GM19240 (cell line): ENCODE measurements at regions not wholly inside any gene's neighbourhood (a gene's known extent, or its start where the extent isn't known, plus 50 kb on each side); places are given as distances from the start of the nearest gene placed in this dataset.
A peak's percentile ranks its signal among the peaks of the same experiment; 100 is the strongest.

ENCODE experiments used
- DNase-seq: peaks from one replicate; pipeline ENCODE4 v3.0.0; 2011; ENCODE audit warnings: low spot score; ENCODE audit not compliant: insufficient read length

DNA sequence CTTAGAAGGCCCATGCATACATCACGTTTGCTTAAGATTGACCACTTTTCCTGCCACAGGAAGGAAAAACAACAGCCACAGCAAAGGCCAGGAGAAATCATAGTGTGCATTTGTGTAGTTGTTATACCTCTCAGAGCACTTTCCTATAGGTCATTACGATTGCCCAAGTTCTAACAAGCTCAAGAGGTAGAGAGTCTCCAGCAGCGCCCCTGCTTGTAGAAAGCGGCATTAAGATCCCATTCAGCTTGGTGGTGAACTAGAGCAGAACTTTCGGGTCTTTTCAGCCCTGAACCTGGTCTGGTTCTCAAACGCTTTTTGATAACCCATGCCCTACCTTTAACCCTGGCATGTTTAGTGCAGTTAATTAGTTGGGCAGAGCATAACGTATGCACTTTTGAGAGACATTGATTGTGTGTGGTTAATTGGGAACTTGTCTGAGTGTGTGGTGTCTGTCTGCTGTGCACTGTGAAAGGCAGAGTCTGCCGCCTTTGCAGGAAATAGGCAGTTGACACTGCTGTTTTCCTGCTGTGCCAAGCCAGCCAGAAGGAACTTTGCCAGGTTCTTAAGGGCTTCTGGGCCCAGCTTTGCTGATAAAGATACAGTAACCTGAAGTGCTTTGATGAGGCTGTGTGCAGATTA lies 109.9 kb upstream of the CLMP start:
- no peak for DNase-seq

DNA sequence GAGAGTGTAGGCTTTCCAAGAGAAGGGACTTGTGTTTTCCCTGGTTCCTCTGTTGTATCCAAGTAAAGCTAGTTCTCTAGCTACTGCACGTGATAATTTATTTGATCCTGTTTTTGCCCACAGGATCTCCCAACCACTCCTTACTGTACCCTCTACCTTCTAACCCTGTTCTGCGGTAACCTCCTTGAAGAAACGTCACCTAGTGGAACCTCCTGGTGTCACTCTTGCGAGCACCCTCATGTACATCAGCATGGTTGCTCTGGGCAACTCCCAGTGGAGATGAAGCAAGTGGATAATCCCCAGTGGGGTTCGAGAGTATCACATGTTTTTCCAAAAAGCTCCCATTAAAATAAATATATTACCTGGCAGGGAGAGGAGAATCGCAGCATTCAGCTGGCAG lies 108.9 kb upstream of the CLMP start:
- DNase-seq: no peak

DNA sequence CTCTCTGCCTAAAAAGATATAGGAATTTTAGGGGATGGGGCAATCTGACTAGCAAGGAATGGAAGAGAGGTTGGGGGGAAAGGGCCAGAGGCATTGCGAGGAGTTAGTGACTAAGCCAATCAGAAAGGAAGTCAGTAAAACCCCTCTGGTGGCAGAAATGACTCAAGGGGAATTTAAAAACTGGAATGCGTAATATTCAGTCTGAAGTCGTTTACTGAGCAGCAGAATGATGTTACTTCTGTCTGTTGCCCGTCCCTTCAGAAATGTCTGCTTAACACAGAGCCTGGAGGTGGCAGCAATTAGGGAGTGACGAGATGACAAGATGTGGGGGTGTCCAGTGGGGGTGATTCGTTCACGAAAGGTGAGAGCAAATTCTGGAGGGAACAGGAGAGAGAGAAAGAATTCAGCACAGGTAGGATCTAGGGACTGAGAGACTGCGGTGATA lies 107.7 kb upstream of the CLMP start:
- DNase-seq: no peak

DNA sequence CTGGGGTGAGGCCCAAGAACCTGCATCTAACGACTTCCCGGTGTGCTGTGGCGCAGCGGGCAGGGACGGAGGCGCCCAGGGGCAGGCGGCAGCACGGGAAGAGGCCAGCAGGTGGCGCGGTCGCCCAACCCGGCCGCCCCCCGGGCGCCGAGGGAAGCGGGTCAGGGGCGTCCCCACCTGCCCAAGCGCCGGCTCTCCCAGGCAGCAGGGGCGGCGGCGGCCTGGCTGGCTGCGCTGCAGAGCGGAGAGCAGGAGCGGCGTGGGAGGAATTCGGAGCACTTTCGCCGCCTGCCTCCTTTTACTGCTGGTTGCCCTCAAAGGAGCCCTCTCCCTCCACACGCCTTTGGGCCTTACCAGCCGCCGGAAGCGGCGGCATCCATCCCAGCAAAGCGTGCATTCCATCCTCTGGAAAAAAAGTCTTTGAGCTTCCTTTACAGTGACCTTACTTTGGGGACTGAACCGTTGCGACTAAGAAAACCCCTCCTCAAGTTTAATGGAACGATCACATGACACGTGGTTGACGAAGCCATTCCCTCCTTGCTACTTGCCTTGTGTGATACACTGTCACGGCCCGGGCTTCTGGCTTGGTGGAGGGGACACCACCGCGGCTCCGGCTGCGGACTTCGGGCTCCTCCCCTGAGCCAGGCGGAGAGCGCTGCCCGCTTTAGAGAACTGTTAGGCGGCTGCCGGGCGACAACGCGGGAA lies 106.8 kb upstream of the CLMP start:
- peak; percentile 58 for DNase-seq

DNA sequence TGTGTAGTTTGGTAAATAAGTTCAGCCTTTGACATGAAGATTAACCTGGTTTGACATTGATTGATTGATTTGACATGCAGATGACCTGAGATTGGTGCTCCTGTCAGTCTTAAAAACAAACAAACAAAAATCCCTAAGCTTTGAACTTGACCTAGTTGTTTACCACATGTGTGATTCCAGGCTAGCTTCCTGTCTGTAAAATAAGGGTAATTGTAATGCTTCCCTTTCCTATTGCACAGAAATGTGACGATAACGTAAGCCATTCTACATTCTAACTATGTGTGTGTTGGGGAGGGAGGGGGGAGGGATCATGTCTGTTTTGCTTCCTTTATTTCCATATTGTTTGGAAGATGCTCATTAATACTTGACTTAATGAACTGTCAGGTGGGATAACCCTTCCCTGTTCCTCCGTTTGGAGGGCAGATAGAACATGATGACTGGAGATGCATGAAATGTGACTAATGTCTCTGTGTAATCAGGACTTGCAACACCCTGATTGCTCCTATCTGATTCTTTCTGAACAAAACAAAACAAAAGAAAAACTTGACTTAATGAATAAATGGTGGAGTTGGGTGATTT lies 106.1 kb upstream of the CLMP start:
- DNase-seq: no peak

DNA sequence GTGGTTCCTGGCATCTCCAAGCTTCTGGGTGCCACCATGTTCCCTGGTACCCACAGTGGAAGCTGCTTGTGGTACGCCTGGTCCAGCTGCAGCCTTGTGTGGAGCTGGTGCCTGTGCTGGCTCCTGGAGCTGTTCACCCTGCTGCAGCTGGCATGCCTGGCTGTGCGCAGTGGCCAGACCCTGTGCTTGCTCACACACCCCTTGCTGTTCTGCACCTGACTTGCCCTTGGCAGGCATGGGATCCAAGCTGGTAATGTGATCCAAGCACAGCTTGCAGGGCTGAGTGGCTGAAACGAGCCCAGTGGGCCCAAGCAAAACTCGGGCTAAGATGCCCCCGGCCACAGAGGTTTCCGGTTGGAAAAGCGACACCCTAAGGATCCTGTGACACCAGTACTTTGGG lies 104.7 kb upstream of the CLMP start:
- DNase-seq: no peak

DNA sequence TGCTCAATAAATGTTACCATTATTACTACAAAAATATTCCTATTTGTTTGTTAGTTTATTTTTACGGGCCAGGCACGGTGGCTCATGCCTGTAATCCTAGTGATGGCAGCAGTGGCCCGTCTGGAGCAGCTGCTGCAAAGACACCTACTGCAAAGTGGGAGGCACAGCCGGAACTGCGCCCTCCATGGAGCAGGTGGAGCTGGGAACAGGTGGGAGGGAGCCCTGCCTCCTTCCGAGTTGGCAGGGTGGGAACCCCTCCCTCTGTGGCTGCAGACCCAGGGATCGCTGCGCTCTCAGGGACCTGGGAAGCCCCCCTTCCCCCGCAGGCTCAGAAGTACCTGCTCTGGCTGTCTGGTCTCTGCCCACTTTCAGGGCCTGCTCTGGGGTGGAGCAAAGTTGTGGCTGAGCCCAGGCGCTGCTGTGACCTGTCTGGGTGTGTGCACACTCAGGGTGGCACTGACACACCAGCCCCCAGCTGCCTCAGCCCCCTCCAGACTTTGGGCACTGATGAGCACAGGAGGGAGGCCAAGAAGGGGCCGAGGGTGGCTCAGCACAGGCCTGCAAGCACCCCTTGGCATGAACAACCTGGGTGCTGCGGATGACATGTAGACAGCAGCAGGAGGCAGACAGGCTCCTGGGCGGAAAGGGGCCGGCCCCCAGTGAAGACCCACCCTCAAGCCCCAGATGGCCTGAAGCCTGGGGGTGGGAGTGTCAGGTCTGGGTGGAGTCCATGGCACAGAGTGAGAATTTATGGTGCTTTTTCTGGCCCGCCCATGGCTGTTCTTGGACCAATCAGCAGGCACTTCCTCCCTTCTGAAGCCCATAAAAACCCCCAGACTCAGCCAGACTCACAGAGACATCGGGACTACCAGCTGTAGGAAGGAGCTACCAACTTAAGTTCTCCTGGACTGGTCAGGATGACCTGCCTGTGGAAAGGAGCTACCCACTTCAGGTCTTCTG lies 103.7 kb upstream of the CLMP start:
- DNase-seq: no peak

DNA sequence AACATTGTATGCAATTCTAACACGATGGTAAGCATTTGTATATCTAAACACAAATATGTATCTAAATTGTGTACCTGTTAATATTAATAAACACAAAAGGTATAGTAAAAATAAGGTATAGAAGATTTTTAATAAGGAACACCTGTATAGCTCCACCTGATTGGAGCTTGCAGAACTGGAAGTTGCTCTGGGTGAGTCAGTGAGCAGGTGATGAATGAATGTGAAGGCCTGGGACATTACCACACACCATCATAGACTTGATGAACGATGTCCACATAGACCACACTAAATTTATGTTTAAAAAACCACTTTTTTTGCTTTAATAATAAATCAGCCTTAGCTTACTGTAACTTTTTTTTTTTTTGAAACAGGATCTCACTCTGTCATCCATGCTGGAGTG lies 97.6 kb upstream of the CLMP start:
- DNase-seq: no peak

DNA sequence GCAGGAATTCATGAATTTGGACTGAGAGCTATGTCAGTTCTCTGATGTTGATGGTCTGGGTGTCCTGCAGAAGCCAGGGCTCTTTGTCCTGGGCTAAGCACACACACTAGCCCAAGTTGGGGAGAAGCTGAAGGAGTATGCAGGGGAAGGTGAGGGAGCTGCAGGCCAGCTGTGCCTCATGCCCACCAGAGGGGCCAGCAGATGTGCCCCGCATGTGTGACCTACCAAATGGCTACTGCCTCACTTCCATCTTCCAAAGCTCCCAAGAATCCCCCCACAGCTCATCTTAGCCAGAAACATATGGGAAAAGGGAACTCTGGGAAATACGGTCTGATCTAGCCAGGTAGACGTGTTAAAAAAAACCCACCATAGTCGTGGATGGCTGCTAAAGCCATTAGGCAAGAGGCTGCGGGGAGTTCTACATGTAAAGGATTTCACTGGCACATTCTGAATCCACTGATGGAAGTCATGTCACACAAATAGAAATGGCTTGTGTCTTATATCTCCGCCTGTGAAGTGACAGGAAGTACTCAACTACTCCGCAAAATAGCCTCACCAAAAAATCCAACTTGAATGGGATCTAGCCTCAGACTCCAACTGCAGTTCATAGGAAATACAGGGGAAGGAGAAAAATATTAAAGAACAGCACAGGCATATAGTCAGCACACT lies 96.3 kb upstream of the CLMP start:
- DNase-seq: no peak

DNA sequence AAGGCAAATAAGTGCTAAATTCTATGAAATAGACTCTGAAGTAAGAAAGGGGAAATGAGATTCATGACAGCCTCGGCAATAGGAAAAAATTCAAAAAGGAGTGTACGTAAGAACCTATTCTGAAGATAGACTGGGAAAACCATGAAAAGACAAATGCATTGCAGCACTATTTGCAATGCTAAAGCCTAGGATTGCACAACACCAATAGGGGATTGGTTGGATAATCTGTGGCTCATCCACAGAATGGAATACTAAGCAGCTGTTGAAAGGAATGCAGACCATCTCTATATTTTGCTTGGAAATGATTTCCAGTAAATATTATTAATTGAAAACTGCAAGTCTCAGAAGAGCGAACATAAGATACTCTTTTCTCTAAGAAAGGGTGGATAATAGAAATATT lies 91.7 kb upstream of the CLMP start:
- DNase-seq: no peak

DNA sequence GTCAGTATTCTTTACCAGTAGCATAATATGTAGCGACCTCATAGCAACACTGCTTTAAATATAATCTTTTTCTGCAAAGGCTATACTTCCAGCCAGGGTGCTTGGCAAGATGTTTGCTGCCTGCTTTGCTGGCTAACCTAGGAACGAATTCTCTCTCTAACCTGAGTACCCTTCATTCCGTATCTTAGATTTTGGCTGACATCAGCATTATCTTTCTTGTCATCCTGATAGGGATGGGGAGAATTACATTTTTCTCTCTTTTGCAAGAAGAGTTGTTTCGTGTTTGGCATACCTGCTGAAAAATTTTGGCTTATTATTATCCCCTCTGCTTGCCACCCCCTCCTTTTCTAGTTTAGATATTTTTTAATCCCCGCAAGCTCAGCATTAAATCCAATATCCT lies 91.2 kb upstream of the CLMP start:
- DNase-seq: no peak

DNA sequence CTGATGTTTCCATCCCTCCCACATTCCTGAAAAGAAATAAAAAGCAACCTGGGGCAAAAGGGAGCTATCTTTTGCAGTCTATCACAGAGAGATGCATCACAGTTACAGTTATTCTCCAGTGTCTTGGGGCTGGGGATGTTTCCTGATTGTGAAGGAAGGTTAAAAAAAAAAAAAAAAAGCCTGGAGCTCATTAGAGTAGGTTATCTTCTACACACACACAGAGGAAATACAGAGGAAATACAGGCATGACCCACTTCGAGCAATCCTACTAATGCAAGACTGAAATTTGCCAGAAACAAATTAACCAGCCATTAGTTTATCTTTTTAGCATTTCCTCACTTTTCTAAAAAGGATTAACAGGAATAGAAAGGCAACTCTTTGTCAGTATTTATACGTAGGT lies 89.4 kb upstream of the CLMP start:
- no peak for DNase-seq

DNA sequence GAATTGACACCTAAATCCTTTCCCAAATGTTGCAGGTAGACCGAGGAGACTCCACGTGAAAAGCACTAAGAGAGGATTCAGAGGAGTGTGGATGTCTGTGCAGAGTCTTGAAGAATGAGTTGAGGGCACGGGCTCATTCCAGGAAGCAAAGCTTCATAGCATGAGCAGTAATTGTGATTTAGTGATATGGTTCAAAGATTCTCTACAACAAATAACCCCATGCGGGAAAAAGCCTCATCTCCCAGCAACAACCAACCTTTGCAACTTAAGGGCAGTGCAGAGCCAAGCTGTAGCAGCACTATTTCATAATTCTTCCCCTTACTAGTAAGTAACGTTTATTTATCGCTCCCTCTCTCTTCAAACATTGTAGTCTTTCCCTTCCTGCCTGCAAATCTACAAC lies 87.5 kb upstream of the CLMP start:
- no peak for DNase-seq

DNA sequence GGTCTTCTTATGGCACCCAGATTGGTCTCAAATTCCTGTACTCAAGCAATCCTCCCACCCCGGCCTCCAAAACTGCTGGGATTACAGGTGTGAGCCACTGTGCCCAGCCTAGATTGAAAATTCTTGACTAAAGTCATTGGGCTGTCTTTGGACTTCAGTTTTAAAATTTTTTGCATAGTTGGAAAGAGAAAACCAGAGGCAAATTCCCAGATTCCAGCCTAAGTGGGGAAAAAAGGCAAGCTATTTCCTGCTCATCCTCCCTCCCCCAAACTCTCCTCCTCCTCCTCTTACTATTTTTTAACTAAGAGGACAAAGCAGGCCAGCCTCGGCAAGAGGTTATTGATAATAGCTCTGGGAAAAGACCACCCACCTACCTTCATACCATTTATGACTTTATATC lies 78.6 kb upstream of the CLMP start:
- DNase-seq: no peak

DNA sequence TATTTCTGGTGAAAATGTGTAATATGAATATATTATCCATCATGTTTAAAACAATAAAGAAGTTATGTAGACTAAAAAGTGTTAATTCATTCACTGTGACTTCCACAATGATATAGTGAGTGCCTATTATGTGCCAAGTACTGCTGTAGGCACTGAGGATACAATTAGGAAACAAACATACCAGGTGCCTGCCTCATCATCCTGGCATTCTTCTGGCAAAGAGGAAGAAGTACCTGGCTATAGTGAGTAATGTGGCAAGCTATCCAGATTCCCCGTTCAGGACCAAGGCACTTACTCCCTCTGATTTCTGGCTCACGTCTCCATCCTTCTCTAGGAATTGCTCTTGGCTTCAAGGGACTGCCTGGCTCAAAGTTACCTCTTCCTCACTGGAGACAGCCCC lies 77.5 kb upstream of the CLMP start:
- DNase-seq: no peak

DNA sequence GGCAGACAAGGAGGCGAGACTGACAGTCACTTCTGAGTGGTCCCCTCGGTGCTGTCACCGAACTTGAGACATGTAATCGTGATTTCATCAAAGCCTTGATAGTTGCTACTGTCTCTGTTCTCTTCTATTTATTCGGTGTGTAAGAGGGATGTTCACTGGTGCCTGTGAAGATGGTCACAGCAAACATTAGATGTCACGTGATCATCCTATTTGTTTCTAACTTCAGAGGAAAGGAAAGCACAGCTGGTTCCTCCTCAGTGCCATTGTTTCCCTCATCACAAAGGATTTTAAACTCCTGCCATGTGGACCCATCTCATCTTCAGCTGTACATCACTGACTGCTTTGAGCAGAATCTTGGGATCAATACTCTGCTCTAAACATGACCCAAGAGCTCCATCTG lies 73.1 kb upstream of the CLMP start:
- no peak for DNase-seq

DNA sequence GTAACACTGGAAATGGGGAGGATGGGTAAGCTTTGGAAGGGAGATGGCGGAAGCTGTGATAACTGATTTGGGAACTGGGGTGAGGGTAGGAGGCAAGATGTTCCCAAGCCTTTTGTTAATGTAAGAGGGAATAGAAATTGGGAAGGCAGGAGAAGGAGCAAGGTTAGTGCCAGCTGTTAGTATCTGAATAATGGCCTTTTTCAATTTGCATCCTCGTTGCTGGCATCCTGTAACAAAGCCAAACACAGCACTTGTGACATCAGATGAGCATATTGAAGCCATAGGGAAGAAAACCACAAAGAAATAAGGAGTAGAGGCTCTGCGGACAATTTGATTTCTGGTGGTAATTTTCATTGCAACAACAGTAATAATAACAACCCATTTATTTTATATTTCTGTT lies 70.9 kb upstream of the CLMP start:
- DNase-seq: no peak

DNA sequence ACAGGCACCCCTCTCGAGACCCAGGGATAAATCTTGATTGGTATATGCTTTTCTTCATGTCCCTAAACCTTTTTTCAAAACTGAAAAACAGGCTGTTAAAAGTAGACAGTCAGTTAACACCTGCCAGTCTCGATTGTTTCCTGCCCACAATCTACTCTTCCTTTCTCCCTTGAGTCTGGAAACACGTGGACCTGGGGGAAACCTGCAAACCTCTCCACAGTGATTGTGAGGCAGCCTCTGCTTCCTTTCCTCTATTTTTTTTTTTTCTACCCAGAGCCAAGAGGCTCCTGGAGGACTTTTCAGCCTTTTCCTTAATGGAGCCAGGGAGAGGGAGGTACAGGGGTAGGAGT lies 69.4 kb upstream of the CLMP start:
- no peak for DNase-seq

DNA sequence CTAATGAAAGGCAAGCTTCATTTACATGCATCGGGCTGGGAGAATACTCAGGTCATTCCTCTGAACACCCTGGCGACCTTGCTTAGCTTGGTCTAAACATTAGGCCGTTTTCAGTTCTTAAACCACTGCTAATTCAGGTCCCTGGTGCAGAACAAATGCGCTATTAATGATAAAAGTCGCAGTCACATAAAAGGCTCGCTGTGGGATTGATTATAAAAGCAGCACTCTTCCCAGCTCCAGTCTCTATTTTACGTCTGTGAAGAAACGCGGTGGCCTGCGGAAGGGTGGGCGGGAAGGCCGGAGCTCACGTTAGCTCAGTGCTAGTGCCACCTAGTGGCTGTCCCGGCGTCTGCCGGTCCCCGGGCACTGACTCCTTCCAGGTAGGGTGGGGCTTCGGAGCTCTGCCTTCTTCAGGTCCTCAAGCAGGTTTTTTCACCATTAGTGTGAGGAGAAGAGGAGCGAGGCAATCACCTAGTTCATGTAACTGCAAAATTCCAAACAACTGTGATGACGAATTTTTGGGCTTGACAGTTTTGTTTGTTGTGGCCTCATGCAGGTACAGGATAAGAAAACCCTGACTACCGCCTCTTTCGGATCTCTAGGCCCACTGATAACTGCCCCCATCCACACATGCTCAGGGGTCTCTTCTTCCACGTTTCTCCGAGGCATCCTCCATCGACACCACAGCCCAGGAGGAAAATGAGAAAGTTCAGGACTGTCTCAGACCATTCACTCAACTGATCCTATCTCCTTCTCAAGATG lies 66.5 kb upstream of the CLMP start:
- DNase-seq: peak; percentile 31

DNA sequence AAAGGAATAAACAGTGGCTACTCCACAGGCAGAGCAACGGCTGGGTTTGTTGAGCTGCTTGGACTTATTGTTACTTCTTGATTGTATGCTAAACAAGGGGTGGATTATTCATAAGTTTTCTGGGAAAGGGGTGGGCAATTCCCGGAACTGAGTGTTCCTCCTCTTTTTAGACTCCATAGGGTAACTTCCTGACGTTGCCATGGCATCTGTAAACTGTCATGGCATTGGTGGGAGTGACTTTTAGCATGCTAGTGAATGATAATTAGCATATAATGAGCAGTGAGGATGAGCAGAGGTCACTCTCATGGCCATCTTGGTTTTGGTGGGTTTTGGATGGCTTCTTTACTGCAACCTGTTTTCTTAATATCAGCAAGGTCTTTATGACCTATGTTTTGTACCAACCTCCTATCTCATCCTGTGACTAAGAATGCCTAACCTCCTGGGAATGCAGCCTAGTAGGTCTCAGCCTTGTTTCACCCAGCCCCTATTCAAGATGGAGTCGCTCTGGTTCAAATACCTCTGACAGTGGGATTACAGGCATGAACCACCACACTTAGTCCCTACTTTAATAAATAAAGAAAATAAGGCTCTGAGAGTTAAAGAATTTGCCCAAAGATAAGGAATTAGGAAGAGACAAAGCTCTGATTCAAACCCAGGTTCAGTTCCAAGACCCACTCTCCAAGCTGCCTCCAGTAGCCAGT lies 65.6 kb upstream of the CLMP start:
- DNase-seq: no peak
